ENCODE measurements at regions not wholly inside any gene's neighbourhood (a gene's known extent, or its start where the extent isn't known, plus 50 kb on each side); places are given as distances from the start of the nearest gene placed in this dataset.

GRCh38 chr12:18975933-18976332 is 153.6 kb upstream of the PLEKHA5 start:
- DNase-seq = no peak

- DNase-seq = peak; percentile 58
Measured at GRCh38 chr12:18979401-18980126, 150.0 kb upstream of the PLEKHA5 start.

GRCh38 chr12:18981732-18982131 is 147.8 kb upstream of the PLEKHA5 start:
- DNase-seq = no peak

- no peak for DNase-seq
Measured at GRCh38 chr12:18982226-18982949, 147.1 kb upstream of the PLEKHA5 start.

- no peak for DNase-seq
Measured at GRCh38 chr12:18983854-18984253, 145.7 kb upstream of the PLEKHA5 start.

GRCh38 chr12:18990856-18991255 is 138.7 kb upstream of the PLEKHA5 start:
- DNase-seq = no peak

- DNase-seq = no peak
Measured at GRCh38 chr12:18992336-18992735, 137.2 kb upstream of the PLEKHA5 start.

- peak; percentile 21 for DNase-seq
Measured at GRCh38 chr12:18998343-18999261, 130.9 kb upstream of the PLEKHA5 start.

GRCh38 chr12:19000836-19001235 is 128.7 kb upstream of the PLEKHA5 start:
- no peak for DNase-seq

- DNase-seq = peak; percentile 36
Measured at GRCh38 chr12:19002216-19002615, 127.3 kb upstream of the PLEKHA5 start.

GRCh38 chr12:19003141-19003540 is 126.4 kb upstream of the PLEKHA5 start:
- peak; percentile 27 for DNase-seq

- no peak for DNase-seq
Measured at GRCh38 chr12:19003987-19004619, 125.4 kb upstream of the PLEKHA5 start.

- DNase-seq = no peak
Measured at GRCh38 chr12:19005257-19005801, 124.2 kb upstream of the PLEKHA5 start.

- no peak for DNase-seq
Measured at GRCh38 chr12:19006626-19007137, 122.9 kb upstream of the PLEKHA5 start.

- DNase-seq = no peak
Measured at GRCh38 chr12:19008102-19008501, 121.4 kb upstream of the PLEKHA5 start.

GRCh38 chr12:19010087-19010486 is 119.4 kb upstream of the PLEKHA5 start:
- peak; percentile 31 for DNase-seq

- no peak for DNase-seq
Measured at GRCh38 chr12:19010726-19011125, 118.8 kb upstream of the PLEKHA5 start.

- DNase-seq = no peak
Measured at GRCh38 chr12:19012965-19013364, 116.6 kb upstream of the PLEKHA5 start.

- peak; percentile 10 for DNase-seq
Measured at GRCh38 chr12:19014240-19014639, 115.3 kb upstream of the PLEKHA5 start.

- no peak for DNase-seq
Measured at GRCh38 chr12:19015285-19015684, 114.2 kb upstream of the PLEKHA5 start.

- DNase-seq = no peak
Measured at GRCh38 chr12:19018302-19018970, 111.1 kb upstream of the PLEKHA5 start.

GRCh38 chr12:19021240-19021639 is 108.3 kb upstream of the PLEKHA5 start:
- no peak for DNase-seq

Data from OCI-M1 (cell line).